Nephron (organoid): ENCODE measurements at regions not wholly inside any gene's neighbourhood (a gene's known extent, or its start where the extent isn't known, plus 50 kb on each side); places are given as distances from the start of the nearest gene placed in this dataset.

Experiments
- H3K27ac Mint-ChIP-seq, 3 experiments: 2 replicates each; pipeline ENCODE4 v1.8.0; 2020; ENCODE audit warnings: mixed read lengths in 3 of 3, mild to moderate bottlenecking in 2 of 3, moderate library complexity in 1 of 3
- H3K27me3 Mint-ChIP-seq: 2 replicates; pipeline ENCODE4 v1.8.0; 2021; ENCODE audit warnings: low read depth, mild to moderate bottlenecking, moderate library complexity, mixed read lengths
- H3K36me3 Mint-ChIP-seq: 2 replicates; pipeline ENCODE4 v1.8.0; 2020; ENCODE audit warnings: low read depth, mixed read lengths
- H3K4me1 Mint-ChIP-seq: 2 replicates; pipeline ENCODE4 v1.8.0; 2020; ENCODE audit warnings: mixed read lengths
- H3K4me3 Mint-ChIP-seq, 3 experiments: 2 replicates each; pipeline ENCODE4 v1.8.0; 2020; ENCODE audit warnings: mild to moderate bottlenecking in 3 of 3, mixed read lengths in 3 of 3, moderate library complexity in 2 of 3
- H3K9me3 Mint-ChIP-seq: 2 replicates; pipeline ENCODE4 v1.8.0; 2020; ENCODE audit warnings: mixed read lengths
- CTCF ChIP-seq, 3 experiments: fragments of 200-600 bp; sonication (generic); IDR thresholded peaks; one replicate each; pipeline ENCODE4 v1.5.0; 2021; ENCODE audit warnings: antibody characterized with exemption in 3 of 3; ENCODE audit not compliant: unreplicated experiment in 3 of 3

GRCh38 chr14:95462491-95462890 is 54.0 kb downstream of the SYNE3 start:
- peaks cover 48% of the 10 kb centered on the region for H3K27me3 Mint-ChIP-seq
- H3K4me3 Mint-ChIP-seq = no peak overlapping the region
- no peak for TF ChIP-seq CTCF (IDR thresholded peaks at IDR 0.05; ENCODE audit: unreplicated experiment in 3 of 3)
- no peaks in the 10 kb centered on the region for H3K9me3 Mint-ChIP-seq
- H3K36me3 Mint-ChIP-seq = no peaks in the 10 kb centered on the region
- no peak overlapping the region for H3K27ac Mint-ChIP-seq
- H3K4me1 Mint-ChIP-seq = peaks cover 38% of the 10 kb centered on the region

- H3K4me1 Mint-ChIP-seq = peaks cover 38% of the 10 kb centered on the region
- no peak overlapping the region for H3K27ac Mint-ChIP-seq
- no peak for TF ChIP-seq CTCF (IDR thresholded peaks at IDR 0.05; ENCODE audit: unreplicated experiment in 3 of 3)
- no peaks in the 10 kb centered on the region for H3K9me3 Mint-ChIP-seq
- H3K4me3 Mint-ChIP-seq = peak overlapping the region; percentile 16 to 34 (median 25)
- H3K36me3 Mint-ChIP-seq = no peaks in the 10 kb centered on the region
- H3K27me3 Mint-ChIP-seq = peaks cover 48% of the 10 kb centered on the region
Measured at GRCh38 chr14:95460647-95461478, 55.6 kb downstream of the SYNE3 start.

GRCh38 chr14:95458906-95459305 is 57.5 kb downstream of the SYNE3 start:
- Mint-ChIP-seq H3K36me3 (no peaks in the 10 kb centered on the region), H3K27me3 (peaks cover 48% of the 10 kb centered on the region), H3K4me3 (no peak overlapping the region), H3K4me1 (peaks cover 27% of the 10 kb centered on the region), H3K9me3 (no peaks in the 10 kb centered on the region), H3K27ac (no peak overlapping the region)
- TF ChIP-seq CTCF (IDR thresholded peaks at IDR 0.05; ENCODE audit: unreplicated experiment in 3 of 3) = no peak

GRCh38 chr14:95458459-95458858 is 58.0 kb downstream of the SYNE3 start:
- no peak overlapping the region for H3K27ac Mint-ChIP-seq
- peaks cover 45% of the 10 kb centered on the region for H3K27me3 Mint-ChIP-seq
- no peak overlapping the region for H3K4me3 Mint-ChIP-seq
- H3K9me3 Mint-ChIP-seq = no peaks in the 10 kb centered on the region
- H3K4me1 Mint-ChIP-seq = peaks cover 22% of the 10 kb centered on the region
- no peaks in the 10 kb centered on the region for H3K36me3 Mint-ChIP-seq
- TF ChIP-seq CTCF (IDR thresholded peaks at IDR 0.05; ENCODE audit: unreplicated experiment in 3 of 3) = no peak

GRCh38 chr14:95456281-95456680 is 60.2 kb downstream of the SYNE3 start:
- peaks cover 9% of the 10 kb centered on the region for H3K4me1 Mint-ChIP-seq
- H3K27me3 Mint-ChIP-seq = peaks cover 24% of the 10 kb centered on the region
- no peaks in the 10 kb centered on the region for H3K9me3 Mint-ChIP-seq

More at GRCh38 chr14:95456281-95456680, 60.2 kb downstream of the SYNE3 start:
- H3K4me3 Mint-ChIP-seq = no peak overlapping the region
- no peak overlapping the region for H3K27ac Mint-ChIP-seq
- H3K36me3 Mint-ChIP-seq = no peaks in the 10 kb centered on the region
- no peak for TF ChIP-seq CTCF (IDR thresholded peaks at IDR 0.05; ENCODE audit: unreplicated experiment in 3 of 3)
